Peyer's patch (tissue), 4 donors: ENCODE measurements at regions not wholly inside any gene's neighbourhood (a gene's known extent, or its start where the extent isn't known, plus 50 kb on each side); places are given as distances from the start of the nearest gene placed in this dataset.

Experiments
- DNase-seq, 3 donors: peaks; one replicate each; pipeline ENCODE4 v3.0.0-alpha.2; 2017 to 2019
- H3K27ac ChIP-seq, 4 donors: fragments of 200-600 bp; sonication (generic); one replicate each; pipeline ENCODE4 v1.5.1; 2016 to 2019
- H3K27me3 ChIP-seq, 2 donors: fragments of 200-600 bp; sonication (generic); one replicate each; pipeline ENCODE4 v1.5.1; 2019
- H3K36me3 ChIP-seq, 3 donors: fragments of 200-600 bp; sonication (generic); one replicate each; pipeline ENCODE4 v1.5.1; 2016 to 2019
- H3K4me1 ChIP-seq, 4 donors: fragments of 200-600 bp; sonication (generic); one replicate each; pipeline ENCODE4 v1.5.1; 2016 to 2019
- H3K4me3 ChIP-seq, 4 donors: fragments of 200-600 bp; sonication (generic); 1 replicate in 3 of 4; 2 replicates in 1 of 4; pipeline ENCODE4 v1.5.1; 2016 to 2019; ENCODE audit warnings: mild to moderate bottlenecking in 1 of 4
- H3K9me3 ChIP-seq, 4 donors: fragments of 200-600 bp; sonication (generic); one replicate each; pipeline ENCODE4 v1.5.1; 2016 to 2019; ENCODE audit warnings: mild to moderate bottlenecking in 1 of 4
- POLR2A ChIP-seq, 2 donors: fragments of 450-650 bp; IDR thresholded peaks; one replicate each; pipeline ENCODE4 v1.5.1; 2017; ENCODE audit warnings: antibody characterized with exemption in 2 of 2, mild to moderate bottlenecking in 2 of 2, moderate library complexity in 2 of 2
- TF ChIP-seq, protein P1 (sequence below), 6 experiments: fragments of 450-650 bp in 4 of 6; fragments of 200-600 bp in 2 of 6; sonication (generic) in 1 of 6; IDR thresholded peaks; one replicate each; pipeline ENCODE4 v1.5.1; 2017 to 2019; ENCODE audit warnings: antibody characterized with exemption in 6 of 6, mild to moderate bottlenecking in 3 of 6, moderate library complexity in 1 of 6

GRCh38 chr19:30172613-30173242, 199.5 kb upstream of the ZNF536 start:
- no peak for DNase-seq
- Histone ChIP-seq H3K9me3 (no peaks in the 10 kb centered on the region), H3K4me1 (peaks cover 0 to 9% (median 0%) of the 10 kb centered on the region in 4 donors), H3K36me3 (no peaks in the 10 kb centered on the region), H3K4me3 (no peak overlapping the region), H3K27me3 (no peaks in the 10 kb centered on the region), H3K27ac (no peak overlapping the region)
- TF ChIP-seq, protein P1, sequence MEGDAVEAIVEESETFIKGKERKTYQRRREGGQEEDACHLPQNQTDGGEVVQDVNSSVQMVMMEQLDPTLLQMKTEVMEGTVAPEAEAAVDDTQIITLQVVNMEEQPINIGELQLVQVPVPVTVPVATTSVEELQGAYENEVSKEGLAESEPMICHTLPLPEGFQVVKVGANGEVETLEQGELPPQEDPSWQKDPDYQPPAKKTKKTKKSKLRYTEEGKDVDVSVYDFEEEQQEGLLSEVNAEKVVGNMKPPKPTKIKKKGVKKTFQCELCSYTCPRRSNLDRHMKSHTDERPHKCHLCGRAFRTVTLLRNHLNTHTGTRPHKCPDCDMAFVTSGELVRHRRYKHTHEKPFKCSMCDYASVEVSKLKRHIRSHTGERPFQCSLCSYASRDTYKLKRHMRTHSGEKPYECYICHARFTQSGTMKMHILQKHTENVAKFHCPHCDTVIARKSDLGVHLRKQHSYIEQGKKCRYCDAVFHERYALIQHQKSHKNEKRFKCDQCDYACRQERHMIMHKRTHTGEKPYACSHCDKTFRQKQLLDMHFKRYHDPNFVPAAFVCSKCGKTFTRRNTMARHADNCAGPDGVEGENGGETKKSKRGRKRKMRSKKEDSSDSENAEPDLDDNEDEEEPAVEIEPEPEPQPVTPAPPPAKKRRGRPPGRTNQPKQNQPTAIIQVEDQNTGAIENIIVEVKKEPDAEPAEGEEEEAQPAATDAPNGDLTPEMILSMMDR (IDR thresholded peaks at IDR 0.05), result no peak
- no peak for TF ChIP-seq POLR2A (IDR thresholded peaks at IDR 0.05)

DNA sequence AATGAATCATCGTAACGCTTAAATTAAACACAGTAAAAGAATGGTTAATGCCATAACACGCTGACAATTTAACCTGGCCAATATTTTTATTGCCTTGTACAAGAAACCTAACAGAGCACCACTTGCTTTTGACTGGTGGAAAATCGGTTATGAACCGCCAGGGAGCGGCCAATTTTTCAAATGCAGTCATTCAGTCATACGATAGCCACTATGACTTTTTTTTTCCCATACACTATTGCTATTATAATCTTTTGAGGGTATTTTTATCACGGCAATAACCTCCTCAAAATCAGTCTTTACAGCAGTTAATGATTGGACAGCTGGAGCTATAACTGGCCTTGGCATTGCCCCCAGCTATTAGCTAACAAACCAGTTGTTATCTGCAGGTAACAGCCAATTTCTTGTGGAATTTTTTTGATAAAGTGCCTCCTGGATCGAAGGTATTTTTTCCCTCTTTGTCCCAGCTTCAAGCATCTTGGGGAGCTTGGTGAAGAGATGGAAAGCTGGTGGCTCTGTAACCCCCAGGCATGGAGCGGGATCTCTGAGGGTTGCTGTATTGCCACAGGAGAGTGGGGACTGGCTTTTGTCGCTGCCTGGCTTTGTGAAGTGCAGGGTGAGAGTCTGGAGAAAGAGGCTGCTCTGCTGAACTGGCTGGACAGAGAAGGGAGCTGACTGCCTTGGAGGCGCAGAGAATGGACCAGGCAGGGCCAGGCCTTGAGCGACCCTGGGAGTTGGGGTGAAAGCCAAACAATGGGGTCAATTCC, 198.4 kb upstream of the ZNF536 start:
- Histone ChIP-seq H3K4me1 (peaks cover 0 to 9% (median 0%) of the 10 kb centered on the region in 4 donors), H3K27ac (no peak overlapping the region), H3K9me3 (no peaks in the 10 kb centered on the region), H3K4me3 (no peak overlapping the region), H3K36me3 (no peaks in the 10 kb centered on the region), H3K27me3 (no peaks in the 10 kb centered on the region)
- DNase-seq, result no peak
- TF ChIP-seq, protein P1 (IDR thresholded peaks at IDR 0.05), result no peak
- TF ChIP-seq POLR2A (IDR thresholded peaks at IDR 0.05), result no peak

- DNase-seq, result no peak
- Histone ChIP-seq H3K27me3 (no peaks in the 10 kb centered on the region), H3K27ac (no peak overlapping the region)
Observed at GRCh38 chr19:30174357-30174645, 197.9 kb upstream of the ZNF536 start.

DNA sequence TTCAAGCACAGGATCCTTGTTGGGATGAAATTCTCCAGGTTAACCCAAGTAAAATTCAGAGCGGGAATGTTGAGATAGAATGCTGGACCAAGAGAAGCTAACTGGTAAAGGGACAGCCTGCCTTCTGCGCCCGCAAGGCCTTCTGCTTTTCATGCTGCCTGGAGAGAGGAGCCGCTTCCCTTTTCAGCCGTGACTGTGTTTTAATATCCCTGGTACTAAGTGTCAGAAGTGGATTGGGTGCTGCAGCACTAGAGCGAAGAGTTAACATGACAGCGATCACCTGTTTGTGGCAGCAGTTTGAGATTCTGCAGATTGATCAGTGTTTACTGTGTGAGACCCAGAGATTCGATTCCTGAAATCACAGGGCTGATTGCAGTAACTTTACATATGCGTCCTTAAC, 197.4 kb upstream of the ZNF536 start:
- H3K27ac ChIP-seq, result no peak overlapping the region
- no peak for DNase-seq
- no peak overlapping the region for H3K4me3 ChIP-seq
- no peaks in the 10 kb centered on the region for H3K36me3 ChIP-seq
- peaks cover 0 to 9% (median 0%) of the 10 kb centered on the region in 4 donors for H3K4me1 ChIP-seq
- no peaks in the 10 kb centered on the region for H3K27me3 ChIP-seq
- TF ChIP-seq POLR2A (IDR thresholded peaks at IDR 0.05), result no peak
- TF ChIP-seq, protein P1 (IDR thresholded peaks at IDR 0.05), result no peak
- H3K9me3 ChIP-seq, result no peaks in the 10 kb centered on the region

More at GRCh38 chr19:30174357-30174645, 197.9 kb upstream of the ZNF536 start:
- Histone ChIP-seq H3K9me3 (no peaks in the 10 kb centered on the region), H3K4me3 (no peak overlapping the region), H3K4me1 (peaks cover 0 to 9% (median 0%) of the 10 kb centered on the region in 4 donors), H3K36me3 (no peaks in the 10 kb centered on the region)
- TF ChIP-seq POLR2A (IDR thresholded peaks at IDR 0.05), result no peak
- TF ChIP-seq, protein P1 (IDR thresholded peaks at IDR 0.05), result no peak

DNA sequence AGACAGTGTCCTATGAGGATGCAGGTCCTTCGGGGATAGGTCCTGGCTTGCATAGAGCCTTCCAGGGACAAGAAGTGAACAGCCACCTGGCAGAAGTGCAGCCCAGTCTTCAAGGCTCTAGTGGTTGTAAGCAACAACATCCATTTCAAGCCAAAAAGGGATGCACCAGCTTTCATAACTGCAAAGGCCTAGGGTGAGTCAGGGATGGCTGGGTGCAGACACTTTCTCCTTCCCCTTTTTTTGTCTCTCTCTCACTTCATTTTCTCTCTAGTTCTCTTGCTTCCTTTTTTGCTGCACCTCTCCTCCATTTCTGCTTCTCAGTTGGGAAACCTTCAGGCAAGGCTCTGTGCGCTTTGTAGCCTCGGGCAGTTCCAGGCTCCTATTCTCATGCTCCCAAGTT, 196.2 kb upstream of the ZNF536 start:
- Histone ChIP-seq H3K4me1 (peaks cover 0 to 9% (median 0%) of the 10 kb centered on the region in 4 donors), H3K4me3 (no peak overlapping the region), H3K36me3 (no peaks in the 10 kb centered on the region), H3K27me3 (no peaks in the 10 kb centered on the region), H3K9me3 (no peaks in the 10 kb centered on the region), H3K27ac (no peak overlapping the region)
- DNase-seq, result no peak
- TF ChIP-seq, protein P1 (IDR thresholded peaks at IDR 0.05), result no peak
- no peak for TF ChIP-seq POLR2A (IDR thresholded peaks at IDR 0.05)
